ENCODE measurements at regions not wholly inside any gene's neighbourhood (a gene's known extent, or its start where the extent isn't known, plus 50 kb on each side); places are given as distances from the start of the nearest gene placed in this dataset.

- in situ Hi-C loops (cut with MboI; ENCODE audit: low sequenced_read_pairs, unreplicated experiment): no loop called here
- TF ChIP-seq CTCF (IDR thresholded peaks at IDR 0.05; ENCODE audit: borderline replicate concordance, control extremely low read depth, extremely low read depth, insufficient read depth, missing control alignments): no peak
- no peak for DNase-seq (ENCODE audit: low spot score)
These were observed 119.5 kb upstream of the CYRIA start for GRCh38 chr2:16785149-16785548.

- TF ChIP-seq CTCF (IDR thresholded peaks at IDR 0.05; ENCODE audit: borderline replicate concordance, control extremely low read depth, extremely low read depth, insufficient read depth, missing control alignments): no peak
- in situ Hi-C loops (cut with MboI; ENCODE audit: low sequenced_read_pairs, unreplicated experiment): no loop called here
- no peak for DNase-seq (ENCODE audit: low spot score)
These were observed 119.0 kb upstream of the CYRIA start for GRCh38 chr2:16784652-16785051.

- in situ Hi-C loops (cut with MboI; ENCODE audit: low sequenced_read_pairs, unreplicated experiment): loop anchor here (10.0 kb wide), 1 partner anchor 528 kb away; no protein-coding TSS in a partner anchor
- TF ChIP-seq CTCF (IDR thresholded peaks at IDR 0.05; ENCODE audit: borderline replicate concordance, control extremely low read depth, extremely low read depth, insufficient read depth, missing control alignments): no peak
These were observed 111.7 kb upstream of the CYRIA start for GRCh38 chr2:16777123-16777870.

GRCh38 chr2:16775899-16776231 is 110.2 kb upstream of the CYRIA start:
- in situ Hi-C loops (cut with MboI; ENCODE audit: low sequenced_read_pairs, unreplicated experiment): loop anchor here (10.0 kb wide), 1 partner anchor 529 kb away; no protein-coding TSS in a partner anchor
- DNase-seq (ENCODE audit: low spot score): no peak

More at GRCh38 chr2:16777123-16777870, 111.7 kb upstream of the CYRIA start:
- no peak for DNase-seq (ENCODE audit: low spot score)

GRCh38 chr2:16774980-16775898 is 109.6 kb upstream of the CYRIA start:
- no peak for DNase-seq (ENCODE audit: low spot score)
- in situ Hi-C loops (cut with MboI; ENCODE audit: low sequenced_read_pairs, unreplicated experiment): loop anchor here (10.0 to 25.0 kb wide), 2 partner anchors 530 to 887 kb away; no protein-coding TSS in a partner anchor
- TF ChIP-seq CTCF (IDR thresholded peaks at IDR 0.05; ENCODE audit: borderline replicate concordance, control extremely low read depth, extremely low read depth, insufficient read depth, missing control alignments): no peak

More at GRCh38 chr2:16775899-16776231, 110.2 kb upstream of the CYRIA start:
- no peak for TF ChIP-seq CTCF (IDR thresholded peaks at IDR 0.05; ENCODE audit: borderline replicate concordance, control extremely low read depth, extremely low read depth, insufficient read depth, missing control alignments)

GRCh38 chr2:16774091-16774490 is 108.5 kb upstream of the CYRIA start:
- DNase-seq (ENCODE audit: low spot score): no peak
- no peak for TF ChIP-seq CTCF (IDR thresholded peaks at IDR 0.05; ENCODE audit: borderline replicate concordance, control extremely low read depth, extremely low read depth, insufficient read depth, missing control alignments)
- in situ Hi-C loops (cut with MboI; ENCODE audit: low sequenced_read_pairs, unreplicated experiment): loop anchor here (10.0 to 25.0 kb wide), 2 partner anchors 531 to 888 kb away; no protein-coding TSS in a partner anchor

Measured in GM13976 (cell line).